NCI-H1092 (cell line): ENCODE measurements at regions not wholly inside any gene's neighbourhood (a gene's known extent, or its start where the extent isn't known, plus 50 kb on each side); places are given as distances from the start of the nearest gene placed in this dataset.

Experiments used
- DNase-seq: peaks from one replicate; lab custom pipeline; 2025; lab: John Stamatoyannopoulos, UW

DNA sequence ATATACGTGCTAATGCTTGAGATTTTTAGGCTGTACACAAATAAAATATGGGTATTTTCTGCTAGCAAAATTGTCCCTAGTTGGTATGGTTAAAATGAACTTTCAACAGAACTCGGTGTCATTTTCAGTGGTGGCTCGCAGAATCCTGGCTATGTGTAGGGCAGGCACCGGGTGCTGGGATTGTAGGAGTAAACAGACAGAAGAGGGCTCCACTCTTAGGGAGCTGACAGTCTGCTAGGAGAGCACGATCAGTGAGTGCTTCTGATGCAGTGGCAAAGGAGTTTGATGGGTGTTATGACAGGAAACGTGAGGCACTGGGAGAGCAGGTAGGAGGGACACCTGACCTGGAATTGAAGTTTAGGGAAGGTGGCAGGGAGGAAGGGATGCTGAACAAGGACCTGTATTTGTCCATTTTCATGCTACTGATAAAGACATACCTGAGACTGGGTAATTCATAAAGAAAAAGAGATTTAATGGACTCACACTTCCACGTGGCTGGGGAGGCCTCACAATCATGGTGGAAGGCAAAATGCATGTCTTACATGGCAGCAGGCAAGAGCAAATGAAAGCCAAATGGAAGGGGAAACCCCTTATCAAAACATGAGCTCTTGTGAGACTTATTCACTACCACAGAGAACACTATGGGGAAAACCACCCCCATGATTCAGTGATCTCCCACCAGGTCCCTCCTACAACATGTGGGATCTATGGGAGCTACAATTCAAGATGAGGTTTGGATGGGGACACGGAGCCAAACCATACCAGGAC, 105.4 kb upstream of the LCLAT1 start:
- DNase-seq: no peak

GRCh38 chr2:30346471-30347169, 100.4 kb upstream of the LCLAT1 start:
- no peak for DNase-seq

GRCh38 chr2:30348825-30349224, 98.2 kb upstream of the LCLAT1 start:
- no peak for DNase-seq

- DNase-seq: no peak
Observed at GRCh38 chr2:30349691-30350090, 97.4 kb upstream of the LCLAT1 start.

- DNase-seq: no peak
Observed at GRCh38 chr2:30351116-30351515, 95.9 kb upstream of the LCLAT1 start.

- no peak for DNase-seq
Observed at GRCh38 chr2:30351949-30352348, 95.1 kb upstream of the LCLAT1 start.

DNA sequence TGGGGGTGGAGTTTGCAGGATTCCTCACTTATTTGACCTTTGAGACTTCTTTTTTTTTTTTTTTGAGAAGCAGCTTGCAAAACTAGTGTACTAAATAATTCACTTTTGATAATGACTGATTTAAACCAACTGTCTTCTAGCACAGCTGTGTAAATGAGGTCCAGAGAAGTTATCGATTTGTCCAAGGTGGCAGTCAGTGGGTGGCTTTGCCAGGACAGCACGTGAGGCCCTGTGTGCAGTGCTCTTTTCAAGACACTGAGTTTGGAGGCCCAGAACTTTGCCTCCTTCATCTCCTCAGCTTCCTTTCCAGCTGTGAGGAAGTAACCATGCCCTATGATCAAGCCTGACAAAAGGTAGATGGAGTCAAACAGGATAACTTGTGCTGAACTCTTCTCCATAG, 92.9 kb upstream of the LCLAT1 start:
- no peak for DNase-seq

- DNase-seq: no peak
Observed at GRCh38 chr2:30354621-30355020, 92.4 kb upstream of the LCLAT1 start.

- no peak for DNase-seq
Observed at GRCh38 chr2:30355306-30355705, 91.7 kb upstream of the LCLAT1 start.

DNA sequence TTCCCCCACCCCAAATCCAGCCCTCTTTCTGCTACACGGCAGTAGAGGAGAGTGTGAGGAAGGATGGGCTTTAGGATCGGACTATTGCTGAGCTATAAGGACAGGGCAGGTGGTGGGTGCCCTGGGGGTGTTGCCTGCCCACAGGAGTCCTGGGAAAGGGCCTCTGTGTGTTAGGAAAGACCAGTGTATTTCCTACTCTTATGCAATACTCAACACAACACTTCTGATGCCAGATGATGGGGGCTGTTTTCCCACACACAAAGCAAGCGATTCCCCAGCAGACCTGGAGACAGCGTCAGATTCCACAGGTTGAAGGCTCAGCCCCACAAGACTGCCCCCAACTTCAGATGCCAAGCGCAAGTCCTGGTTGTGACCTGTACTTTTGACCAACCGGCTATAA, 91.0 kb upstream of the LCLAT1 start:
- DNase-seq: no peak

DNA sequence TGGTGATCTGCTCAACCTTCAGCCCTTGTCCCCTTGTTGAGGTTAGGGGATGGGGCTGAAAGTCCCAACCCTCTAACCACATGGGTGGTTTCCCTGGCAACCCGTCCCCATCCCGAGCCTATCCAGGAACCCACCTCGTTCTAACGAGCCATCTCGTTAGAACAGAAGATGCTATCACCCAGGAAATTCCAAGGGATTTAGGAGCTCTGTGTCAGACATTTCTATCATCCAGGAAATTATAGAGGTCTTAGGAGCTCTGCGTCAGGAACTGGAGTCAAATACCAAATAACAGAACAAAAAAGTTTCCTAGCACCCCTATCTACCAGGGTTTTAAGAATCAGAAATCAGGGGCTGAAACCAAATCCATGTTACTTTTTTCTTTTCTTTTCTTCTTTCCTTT, 90.3 kb upstream of the LCLAT1 start:
- DNase-seq: no peak

- no peak for DNase-seq
Observed at GRCh38 chr2:30358351-30358750, 88.7 kb upstream of the LCLAT1 start.

GRCh38 chr2:30358842-30359241, 88.2 kb upstream of the LCLAT1 start:
- no peak for DNase-seq

DNA sequence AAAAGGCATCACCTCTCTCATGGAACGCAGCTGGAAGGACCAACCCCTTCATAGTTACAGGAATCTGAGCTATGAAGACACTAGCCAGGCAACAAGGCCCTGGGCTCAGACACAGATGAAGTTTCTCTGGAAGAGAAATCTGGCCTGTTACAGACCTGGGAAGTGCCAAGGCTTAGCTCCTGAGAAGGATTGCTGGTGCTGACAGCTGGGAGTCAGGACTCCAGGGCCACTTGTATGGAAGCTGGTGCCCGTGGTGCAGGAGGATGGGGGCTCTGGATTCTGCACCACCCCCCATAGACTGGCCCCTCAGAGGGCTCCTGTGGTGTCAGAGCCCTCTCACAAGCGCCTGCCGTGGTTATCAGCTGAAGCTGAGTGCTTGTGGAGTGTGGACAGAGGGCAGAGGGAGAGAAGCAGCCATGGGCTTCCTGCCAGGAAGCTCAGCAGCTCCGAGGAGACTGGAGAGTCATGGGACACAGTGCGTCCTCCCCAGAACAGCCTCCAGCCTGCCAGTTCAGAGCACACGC, 87.3 kb upstream of the LCLAT1 start:
- DNase-seq: peak; percentile 0

DNA sequence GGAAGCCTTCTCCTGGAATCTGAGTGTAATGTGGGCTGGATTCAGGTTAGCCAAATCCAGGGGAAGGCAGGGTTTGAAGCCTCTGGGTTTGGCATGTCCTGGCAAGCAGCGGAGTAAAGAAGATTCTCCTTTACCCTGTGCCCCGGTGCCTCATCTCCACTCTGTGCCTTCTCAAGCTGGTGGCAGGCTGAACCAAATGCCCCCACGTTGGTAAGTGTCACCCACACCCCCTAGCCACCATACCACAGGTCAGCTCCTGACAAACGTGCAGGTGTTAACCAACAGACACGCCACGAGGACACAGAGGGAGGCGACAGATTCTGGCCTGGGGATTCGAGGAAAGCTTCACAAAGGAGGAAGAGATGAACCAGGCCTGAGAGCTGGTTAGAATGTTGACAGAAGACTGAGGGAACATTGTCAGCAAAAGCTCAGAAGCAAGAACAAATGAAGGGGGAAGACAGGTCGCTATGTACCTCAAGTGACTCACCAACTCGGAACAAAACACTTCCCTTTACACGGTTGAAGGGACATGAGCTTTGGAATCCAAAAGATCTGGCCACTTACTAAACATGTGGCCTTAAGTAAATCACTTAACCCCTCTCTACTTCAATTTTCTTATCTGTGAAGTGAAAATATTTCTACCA, 85.2 kb upstream of the LCLAT1 start:
- no peak for DNase-seq

DNA sequence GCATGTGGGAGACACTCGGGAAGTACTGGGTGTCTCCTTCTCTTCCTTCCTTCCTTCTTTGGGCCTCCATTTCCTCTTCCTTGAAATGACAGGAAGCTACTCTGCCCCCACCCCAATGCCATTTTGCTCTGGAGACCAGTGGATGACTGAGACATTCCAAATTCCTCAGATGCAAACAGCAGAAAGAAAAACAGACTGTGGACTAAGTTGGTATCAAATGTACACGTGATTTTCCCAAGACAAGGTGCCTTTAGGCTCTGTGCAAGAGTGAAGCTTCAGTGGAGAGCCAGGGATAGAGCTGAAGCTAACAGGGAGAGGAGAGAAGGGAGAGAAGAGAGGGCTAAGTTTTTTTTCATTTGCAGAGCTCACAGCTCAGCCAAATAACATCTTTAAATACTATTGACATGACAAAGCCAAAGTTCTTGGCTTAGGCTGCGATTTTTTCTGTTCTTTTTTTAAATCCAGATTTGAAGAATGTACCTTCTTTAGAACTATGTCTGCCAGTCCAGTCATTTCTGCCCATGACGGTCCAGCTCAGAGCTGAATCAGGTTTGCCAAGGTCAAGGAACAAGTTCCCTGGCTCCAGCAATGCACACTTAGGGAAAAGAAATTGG, 84.5 kb upstream of the LCLAT1 start:
- no peak for DNase-seq

- DNase-seq: no peak
Observed at GRCh38 chr2:30363406-30363805, 83.6 kb upstream of the LCLAT1 start.

- no peak for DNase-seq
Observed at GRCh38 chr2:30365201-30365600, 81.8 kb upstream of the LCLAT1 start.

- no peak for DNase-seq
Observed at GRCh38 chr2:30366199-30366691, 80.8 kb upstream of the LCLAT1 start.

- DNase-seq: no peak
Observed at GRCh38 chr2:30367232-30368070, 79.6 kb upstream of the LCLAT1 start.

- no peak for DNase-seq
Observed at GRCh38 chr2:30368258-30368657, 78.8 kb upstream of the LCLAT1 start.
